ENCODE measurements at regions not wholly inside any gene's neighbourhood (a gene's known extent, or its start where the extent isn't known, plus 50 kb on each side); places are given as distances from the start of the nearest gene placed in this dataset.

- TF ChIP-seq CTCF (IDR thresholded peaks at IDR 0.05 in 4 of 5, conservative IDR thresholded peaks at IDR 0.05 in 1 of 5) (no peak), POLR2A (IDR thresholded peaks at IDR 0.05) (no peak)
These were observed 221.4 kb upstream of the NFE2L3 start for GRCh38 chr7:25930492-25931048.

All from gastrocnemius medialis (tissue), 4 donors.